NB4 (cell line): ENCODE measurements at regions not wholly inside any gene's neighbourhood (a gene's known extent, or its start where the extent isn't known, plus 50 kb on each side); places are given as distances from the start of the nearest gene placed in this dataset.

ENCODE experiments used
- DNase-seq: peaks from one replicate; pipeline ENCODE4 v3.0.0; 2010; ENCODE audit warnings: low read depth
- H3K4me3 ChIP-seq: one replicate; pipeline ENCODE4 v1.5.1; 2011; ENCODE audit warnings: mild to moderate bottlenecking, low read depth, low read length, moderate library complexity
- CTCF ChIP-seq: IDR thresholded peaks from one replicate; pipeline ENCODE4 v1.5.1; 2012; ENCODE audit warnings: low read depth, low read length
- MAX ChIP-seq: IDR thresholded peaks from 2 replicates; pipeline ENCODE4 v1.6.1; 2011; ENCODE audit warnings: low read depth, low read length
- MYC ChIP-seq: IDR thresholded peaks from 2 replicates; pipeline ENCODE4 v1.6.1; 2011; ENCODE audit warnings: low read depth, low read length
- POLR2A ChIP-seq: IDR thresholded peaks from 2 replicates; pipeline ENCODE4 v1.6.1; 2011; ENCODE audit warnings: mild to moderate bottlenecking; ENCODE audit not compliant: insufficient read length; ENCODE audit errors: extremely low read depth

- no peak for TF ChIP-seq MAX
- no peak for TF ChIP-seq CTCF
- no peak for TF ChIP-seq POLR2A
- no peak for TF ChIP-seq MYC
- no peak overlapping the region for H3K4me3 ChIP-seq
- no peak for DNase-seq
Observed at GRCh38 chr1:114302821-114303220, 149.2 kb upstream of the SYT6 start.

DNA sequence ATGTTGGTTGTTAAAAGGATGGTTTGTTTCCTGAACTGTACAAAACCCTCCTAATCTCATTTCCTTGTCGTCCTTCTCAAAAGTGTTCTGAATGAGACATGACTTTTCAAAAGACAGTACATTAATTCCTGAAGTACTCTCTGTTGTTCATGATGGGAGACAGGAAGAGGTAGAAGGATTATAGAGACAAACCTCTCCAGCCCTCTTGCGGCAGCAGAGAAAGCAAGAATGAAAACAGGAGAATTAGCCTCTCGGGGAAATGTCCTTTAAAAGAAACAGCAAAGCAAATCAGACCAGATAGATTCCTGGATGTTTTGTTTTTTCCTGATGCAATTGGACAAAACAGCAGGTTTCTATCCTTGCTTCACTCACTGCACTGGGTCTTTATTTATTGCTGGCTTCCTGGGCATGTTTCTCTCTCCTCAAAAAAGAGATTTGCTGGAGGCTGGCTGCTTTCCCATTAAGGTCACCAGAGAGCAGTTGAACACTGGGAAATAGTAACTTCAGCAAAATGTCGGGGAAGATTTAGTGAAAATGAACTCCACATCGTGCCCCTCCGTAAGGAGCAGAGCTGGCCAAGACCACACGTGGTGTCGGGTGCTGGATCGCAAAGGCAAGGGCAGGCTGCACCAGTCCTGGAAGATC is 145.8 kb upstream of the SYT6 start:
- H3K4me3 ChIP-seq, result no peak overlapping the region
- no peak for TF ChIP-seq MAX
- TF ChIP-seq CTCF, result no peak
- no peak for TF ChIP-seq POLR2A
- no peak for TF ChIP-seq MYC
- DNase-seq, result no peak

DNA sequence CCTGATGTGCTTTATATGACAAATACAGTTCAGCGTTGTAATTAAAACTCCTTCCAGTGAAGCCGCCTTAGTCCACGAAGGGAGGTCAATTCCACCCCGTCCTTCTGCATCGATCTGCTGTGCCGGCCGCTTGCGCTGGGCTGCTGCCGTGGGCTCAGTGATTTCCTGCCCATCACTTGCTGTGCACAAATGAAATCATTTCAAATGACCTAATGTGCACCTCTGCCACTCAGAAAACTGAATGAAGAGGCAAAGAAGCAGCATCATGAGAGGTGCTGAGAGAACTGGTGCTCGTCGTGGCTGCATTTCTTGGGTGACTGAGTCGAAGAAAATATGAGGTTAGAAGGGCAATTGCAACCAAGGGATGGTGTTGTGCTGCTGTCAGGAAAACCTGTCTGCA is 144.3 kb upstream of the SYT6 start:
- no peak for DNase-seq
- TF ChIP-seq MYC (no peak), MAX (no peak), CTCF (no peak)
- H3K4me3 ChIP-seq, result no peak overlapping the region

DNA sequence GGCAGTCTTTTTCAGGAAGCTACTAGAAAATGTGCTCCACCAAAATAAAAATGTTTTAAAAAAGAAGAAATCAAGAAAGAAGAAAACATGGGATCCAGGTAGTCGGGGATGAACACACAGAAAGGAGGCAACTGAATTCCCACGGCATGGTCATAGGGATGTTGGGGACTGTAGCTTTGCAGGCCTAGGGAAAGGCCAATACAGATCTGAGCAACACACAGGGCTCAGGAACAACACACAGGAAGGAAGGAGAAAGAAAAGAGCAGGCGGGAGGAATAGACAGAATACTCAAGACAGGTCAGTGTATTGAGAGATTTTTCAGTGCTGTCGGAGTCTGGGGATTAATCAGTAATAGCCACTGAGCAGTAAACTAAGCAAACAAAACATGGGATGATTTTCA is 142.7 kb upstream of the SYT6 start:
- DNase-seq, result no peak
- TF ChIP-seq MAX (no peak), MYC (no peak), CTCF (no peak), POLR2A (no peak)
- no peak overlapping the region for H3K4me3 ChIP-seq

GRCh38 chr1:114295321-114295720 is 141.7 kb upstream of the SYT6 start:
- no peak for TF ChIP-seq CTCF
- TF ChIP-seq MAX, result no peak
- no peak for TF ChIP-seq POLR2A
- TF ChIP-seq MYC, result no peak
- H3K4me3 ChIP-seq, result no peak overlapping the region
- no peak for DNase-seq

- DNase-seq, result no peak
- H3K4me3 ChIP-seq, result no peak overlapping the region
- TF ChIP-seq MAX (no peak), POLR2A (no peak), CTCF (no peak), MYC (no peak)
Observed at GRCh38 chr1:114292835-114293234, 139.2 kb upstream of the SYT6 start.
